ENCODE measurements at regions not wholly inside any gene's neighbourhood (a gene's known extent, or its start where the extent isn't known, plus 50 kb on each side); places are given as distances from the start of the nearest gene placed in this dataset.
"Not testable (repeated sequence)": the region's sequence is repeated elsewhere in the genome, so short reads cannot be mapped to it uniquely, and the experiment has no call there.

DNA sequence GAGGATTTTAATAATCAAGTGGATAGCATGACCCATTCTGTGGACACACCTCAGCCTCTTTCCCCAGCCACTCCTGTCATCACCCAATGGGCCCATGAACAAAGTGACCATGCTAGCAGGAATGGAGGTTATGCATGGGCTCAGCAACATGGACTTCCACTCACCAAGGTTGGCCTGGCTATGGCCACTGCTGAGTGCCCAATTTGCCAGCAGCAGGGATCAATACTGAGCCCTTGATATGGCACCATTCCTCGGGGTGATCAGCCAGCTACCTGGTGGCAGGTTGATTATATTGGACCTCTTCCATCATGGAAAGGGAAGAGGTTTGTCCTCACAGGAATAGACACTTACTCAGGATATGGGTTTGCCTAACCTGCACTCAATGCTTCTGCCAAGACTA lies 173.9 kb upstream of the C1orf87 start:
- 93% methylated on average over 1 of the region's 1 CpG; no CpG with 5 or more reads in 1 of the 2 experiments for WGBS, 2 experiments (ENCODE audit: extremely low coverage in 1 of 2, insufficient coverage in 1 of 2, insufficient read length in 1 of 2, insufficient replicate concordance in 2 of 2, low coverage in 1 of 2, low lambda C conversion rate in 2 of 2, missing lambda C conversion rate in 1 of 2)
- H3K9ac ChIP-seq (replicated peaks in 1 of 4; ENCODE audit: extremely low read depth in 1 of 4, low read depth in 3 of 4, low read length in 3 of 4); H4K5ac ChIP-seq (ENCODE audit: insufficient read length, low read depth, low read length); H3K9me3 ChIP-seq (ENCODE audit: insufficient read depth in 2 of 2, low read depth in 1 of 2, low read length in 1 of 2); H3K79me1 ChIP-seq (ENCODE audit: low read depth, low read length); H3K18ac ChIP-seq (ENCODE audit: extremely low read depth, low read length); H3K4me1 ChIP-seq (replicated peaks in 1 of 4; ENCODE audit: control insufficient read depth in 3 of 4, insufficient read depth in 4 of 4, low read length in 3 of 4); H2AK5ac ChIP-seq (ENCODE audit: low read depth, low read length); H3K4ac ChIP-seq (replicated peaks; ENCODE audit: insufficient read length, low read depth, low read length); POLR2A ChIA-PET (ENCODE audit: partially characterized antibody); H3K79me2 ChIP-seq (ENCODE audit: control insufficient read depth in 1 of 2, insufficient read depth in 2 of 2, low read length in 2 of 2); H2BK5ac ChIP-seq (ENCODE audit: low read depth, low read length); CTCF ChIA-PET (ENCODE audit: partially characterized antibody); H4K8ac ChIP-seq (ENCODE audit: extremely low read depth, insufficient read depth, low read length); H2BK20ac ChIP-seq (ENCODE audit: low read length); H2BK15ac ChIP-seq (ENCODE audit: low read length); H3K36me3 ChIP-seq (ENCODE audit: control insufficient read depth in 2 of 4, insufficient read depth in 4 of 4, low read length in 3 of 4); H3K4me2 ChIP-seq (ENCODE audit: insufficient read depth in 1 of 2, low read depth in 2 of 2, low read length in 2 of 2); H2BK12ac ChIP-seq (ENCODE audit: low read depth, low read length); H3K23ac ChIP-seq (ENCODE audit: insufficient read length); H3K23me2 ChIP-seq (ENCODE audit: low read depth, low read length); H3K27ac ChIP-seq (ENCODE audit: low read depth, low read length); H3K27me3 ChIP-seq (replicated peaks in 1 of 4; ENCODE audit: control insufficient read depth in 3 of 4, extremely low read depth in 1 of 4, insufficient read depth in 3 of 4, low read length in 3 of 4); H3K56ac ChIP-seq (replicated peaks; ENCODE audit: insufficient read length, low read depth, low read length); H4K20me1 ChIP-seq (replicated peaks in 1 of 2; ENCODE audit: control insufficient read depth in 1 of 2, insufficient read depth in 2 of 2, low read length in 2 of 2); H2AFZ ChIP-seq (ENCODE audit: low read length); H4K91ac ChIP-seq (replicated peaks; ENCODE audit: insufficient read length, low read length); DNase-seq (ENCODE audit: low read depth in 1 of 2, low spot score in 2 of 2); H3K14ac ChIP-seq (ENCODE audit: insufficient read length); H2BK120ac ChIP-seq (replicated peaks; ENCODE audit: low read depth, low read length); FAIRE-seq; H3K4me3 ChIP-seq (ENCODE audit: extremely low read depth in 1 of 4, insufficient read depth in 2 of 4, low read depth in 3 of 4, low read length in 4 of 4): not testable (repeated sequence)
